ENCODE measurements at regions not wholly inside any gene's neighbourhood (a gene's known extent, or its start where the extent isn't known, plus 50 kb on each side); places are given as distances from the start of the nearest gene placed in this dataset.

DNA sequence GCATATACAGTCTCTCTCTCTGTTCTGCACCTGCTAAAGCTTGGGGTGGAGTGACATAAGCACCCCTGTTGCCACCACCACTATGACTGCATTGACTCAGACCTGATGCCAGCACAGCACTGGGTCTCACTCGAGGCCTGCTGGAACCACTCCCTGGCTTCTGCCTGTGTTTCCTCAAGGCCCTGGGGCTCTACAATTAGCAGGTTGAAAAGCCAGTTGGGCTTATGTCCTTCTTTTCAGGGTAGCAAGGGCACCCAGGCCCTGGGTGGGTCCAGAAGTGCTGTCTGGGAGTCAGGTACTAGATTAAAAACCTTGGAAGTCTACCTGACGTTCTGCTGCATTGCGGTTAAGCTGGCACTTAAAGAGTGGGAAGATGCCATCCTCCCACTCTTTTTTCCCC is 50.5 kb upstream of the MAGEC3 start:
- dilution Hi-C loops (cut with HindIII; ENCODE audit: low sequenced_read_pairs, unreplicated experiment) (no loop called here), in situ Hi-C loops (cut with MboI; ENCODE audit: low sequenced_read_pairs) (no loop called here), intact Hi-C loops (cut with micrococcal nuclease) (no loop called here)
- Histone ChIP-seq H3K79me1 (ENCODE audit: low read depth in 1 of 2, low read length in 2 of 2) (no peaks in the 10 kb centered on the region), H2AFZ (replicated peaks; ENCODE audit: low read length, poor library complexity) (no peak overlapping the region), H3K23ac (ENCODE audit: low read depth, low read length) (no peak overlapping the region), H3K14ac (replicated peaks; ENCODE audit: low read depth, low read length) (no peak overlapping the region), H4K91ac (ENCODE audit: insufficient read depth, low read depth, low read length) (no peak overlapping the region), H3K9me3 (ENCODE audit: control insufficient read depth, insufficient read depth, low read length) (no peaks in the 10 kb centered on the region), H3K4me3 (ENCODE audit: insufficient read depth, low read depth, low read length) (no peak overlapping the region), H3K36me3 (ENCODE audit: control insufficient read depth, insufficient read depth, low read length) (no peaks in the 10 kb centered on the region), H3K18ac (ENCODE audit: low read depth, low read length) (no peak overlapping the region), H2BK120ac (ENCODE audit: low read depth, low read length) (no peak overlapping the region), H2AK9ac (replicated peaks; ENCODE audit: low read depth, low read length, poor library complexity) (no peak overlapping the region), H2AK5ac (ENCODE audit: low read depth, low read length) (no peak overlapping the region), H2BK15ac (ENCODE audit: low read depth, low read length) (no peak overlapping the region), H3K4me2 (ENCODE audit: low read depth, low read length) (no peak overlapping the region), H3K9me1 (ENCODE audit: insufficient read depth, low read length) (no peaks in the 10 kb centered on the region), H3K4me1 (ENCODE audit: control insufficient read depth, insufficient read depth, low read length) (no peaks in the 10 kb centered on the region), H4K5ac (ENCODE audit: low read depth, low read length) (no peak overlapping the region), H2BK20ac (ENCODE audit: low read depth, low read length) (no peak overlapping the region), H4K8ac (ENCODE audit: low read depth in 2 of 2, low read length in 2 of 2) (no peak overlapping the region), H3K4ac (ENCODE audit: low read depth, low read length) (no peak overlapping the region), H4K20me1 (ENCODE audit: insufficient read depth, low read length) (no peaks in the 10 kb centered on the region), H3K27me3 (ENCODE audit: control insufficient read depth, insufficient read depth, low read length) (no peaks in the 10 kb centered on the region), H3K27ac (ENCODE audit: insufficient read depth, low read length) (no peak overlapping the region), H3K9ac (ENCODE audit: low read depth, low read length) (no peak overlapping the region), H2BK5ac (ENCODE audit: low read depth, low read length, poor library complexity, severe bottlenecking) (no peak overlapping the region), H3K56ac (ENCODE audit: extremely low read depth, insufficient read depth, low read length) (no peak overlapping the region)
- ChIA-PET CTCF (no interaction called here), POLR2A (ENCODE audit: unreplicated experiment) (no interaction called here)
- ATAC-seq (ENCODE audit: low read depth) = no peak
- no TSS peak for BruUV-seq (replicated peaks)
- no peak for DNase-seq
- no CpG with 5 or more reads among the region's 3 CpGs for WGBS, 2 experiments (ENCODE audit: extremely low coverage in 2 of 2, insufficient read length in 1 of 2)
- TF ChIP-seq RFX5 (IDR thresholded peaks at IDR 0.05; ENCODE audit: low read depth, low read length) (no peak), MXI1 (IDR thresholded peaks at IDR 0.05; ENCODE audit: borderline replicate concordance, low read depth, low read length) (no peak), BHLHE40 (IDR thresholded peaks at IDR 0.05; ENCODE audit: low read depth, low read length) (no peak), RAD21 (IDR thresholded peaks at IDR 0.05; ENCODE audit: low read length) (no peak)
- TF ChIP-seq, protein P1, sequence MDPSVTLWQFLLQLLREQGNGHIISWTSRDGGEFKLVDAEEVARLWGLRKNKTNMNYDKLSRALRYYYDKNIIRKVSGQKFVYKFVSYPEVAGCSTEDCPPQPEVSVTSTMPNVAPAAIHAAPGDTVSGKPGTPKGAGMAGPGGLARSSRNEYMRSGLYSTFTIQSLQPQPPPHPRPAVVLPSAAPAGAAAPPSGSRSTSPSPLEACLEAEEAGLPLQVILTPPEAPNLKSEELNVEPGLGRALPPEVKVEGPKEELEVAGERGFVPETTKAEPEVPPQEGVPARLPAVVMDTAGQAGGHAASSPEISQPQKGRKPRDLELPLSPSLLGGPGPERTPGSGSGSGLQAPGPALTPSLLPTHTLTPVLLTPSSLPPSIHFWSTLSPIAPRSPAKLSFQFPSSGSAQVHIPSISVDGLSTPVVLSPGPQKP (IDR thresholded peaks at IDR 0.05; ENCODE audit: borderline replicate concordance, low read depth, low read length) = no peak

All from IMR-90 (cell line).